Omental fat pad (tissue), 3 donors: ENCODE measurements at regions not wholly inside any gene's neighbourhood (a gene's known extent, or its start where the extent isn't known, plus 50 kb on each side); places are given as distances from the start of the nearest gene placed in this dataset.

Experiments used
- ATAC-seq: fragments of 150-250 bp; one replicate; pipeline ENCODE4 v1.9.1; 2016; ENCODE audit warnings: mild to moderate bottlenecking, moderate library complexity; ENCODE audit not compliant: low FRiP score
- DNase-seq: peaks from one replicate; pipeline ENCODE4 v3.0.0-alpha.2; 2019; ENCODE audit warnings: low spot score
- TF ChIP-seq, protein P1 (sequence below), 3 donors: fragments of 450-650 bp; IDR thresholded peaks; one replicate each; pipeline ENCODE4 v1.5.1; 2016 to 2017; ENCODE audit warnings: antibody characterized with exemption in 3 of 3, mild to moderate bottlenecking in 3 of 3, moderate library complexity in 2 of 3

DNA sequence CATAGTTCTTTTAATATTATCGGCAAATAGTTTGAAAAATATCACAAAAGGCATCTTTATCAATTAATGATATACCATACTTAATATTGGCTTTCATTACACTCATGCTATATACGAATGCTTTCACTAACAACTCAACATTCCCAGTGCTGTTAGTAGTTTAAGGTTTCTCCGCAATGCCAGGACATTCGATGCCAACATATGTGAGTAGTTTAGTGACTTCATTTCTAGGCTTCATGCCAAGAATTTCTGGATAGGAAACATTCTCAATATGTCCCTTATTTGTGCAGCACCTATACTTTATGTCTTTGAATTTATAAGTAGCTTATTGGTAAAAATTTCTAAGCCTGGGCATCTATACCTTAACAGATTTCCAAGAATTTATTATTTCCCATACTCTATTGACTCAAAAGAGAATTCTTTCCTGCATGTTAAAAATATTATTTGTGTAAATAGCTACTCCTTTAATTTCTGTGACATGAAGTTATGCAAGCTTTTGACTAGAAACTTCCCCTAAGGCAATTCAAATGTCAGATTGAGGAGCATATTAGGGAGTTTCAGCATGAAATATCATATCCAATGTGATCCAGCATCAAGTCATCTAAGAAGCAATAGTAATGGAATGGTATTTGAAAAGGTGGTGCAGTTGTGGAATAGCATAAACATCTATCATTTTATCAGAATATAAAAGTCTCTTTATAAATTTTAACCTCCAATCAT lies 236.0 kb upstream of the STXBP5 start:
- no peak for ATAC-seq
- no peak for DNase-seq
- TF ChIP-seq, protein P1, sequence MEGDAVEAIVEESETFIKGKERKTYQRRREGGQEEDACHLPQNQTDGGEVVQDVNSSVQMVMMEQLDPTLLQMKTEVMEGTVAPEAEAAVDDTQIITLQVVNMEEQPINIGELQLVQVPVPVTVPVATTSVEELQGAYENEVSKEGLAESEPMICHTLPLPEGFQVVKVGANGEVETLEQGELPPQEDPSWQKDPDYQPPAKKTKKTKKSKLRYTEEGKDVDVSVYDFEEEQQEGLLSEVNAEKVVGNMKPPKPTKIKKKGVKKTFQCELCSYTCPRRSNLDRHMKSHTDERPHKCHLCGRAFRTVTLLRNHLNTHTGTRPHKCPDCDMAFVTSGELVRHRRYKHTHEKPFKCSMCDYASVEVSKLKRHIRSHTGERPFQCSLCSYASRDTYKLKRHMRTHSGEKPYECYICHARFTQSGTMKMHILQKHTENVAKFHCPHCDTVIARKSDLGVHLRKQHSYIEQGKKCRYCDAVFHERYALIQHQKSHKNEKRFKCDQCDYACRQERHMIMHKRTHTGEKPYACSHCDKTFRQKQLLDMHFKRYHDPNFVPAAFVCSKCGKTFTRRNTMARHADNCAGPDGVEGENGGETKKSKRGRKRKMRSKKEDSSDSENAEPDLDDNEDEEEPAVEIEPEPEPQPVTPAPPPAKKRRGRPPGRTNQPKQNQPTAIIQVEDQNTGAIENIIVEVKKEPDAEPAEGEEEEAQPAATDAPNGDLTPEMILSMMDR (IDR thresholded peaks at IDR 0.05) = no peak

DNA sequence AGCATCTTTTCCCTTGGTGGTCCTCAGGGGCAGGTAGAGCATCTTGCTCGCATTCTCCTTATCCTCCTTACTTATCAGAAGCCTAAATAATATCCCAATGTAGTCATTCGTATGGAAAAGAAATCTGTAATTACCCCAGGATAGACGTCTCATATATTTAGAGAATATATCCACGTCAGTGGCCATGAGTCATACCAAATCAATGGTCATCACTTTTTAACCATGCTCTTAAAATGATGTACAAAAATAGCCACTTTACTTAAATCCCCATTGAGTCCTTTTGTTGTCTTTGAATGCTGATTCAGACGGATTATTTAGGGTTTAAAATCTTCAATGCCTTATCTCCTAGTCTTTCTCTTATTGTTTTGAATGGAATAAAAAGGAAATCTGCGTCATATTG lies 231.7 kb upstream of the STXBP5 start:
- TF ChIP-seq, protein P1 (IDR thresholded peaks at IDR 0.05) = no peak
- ATAC-seq = no peak
- no peak for DNase-seq

DNA sequence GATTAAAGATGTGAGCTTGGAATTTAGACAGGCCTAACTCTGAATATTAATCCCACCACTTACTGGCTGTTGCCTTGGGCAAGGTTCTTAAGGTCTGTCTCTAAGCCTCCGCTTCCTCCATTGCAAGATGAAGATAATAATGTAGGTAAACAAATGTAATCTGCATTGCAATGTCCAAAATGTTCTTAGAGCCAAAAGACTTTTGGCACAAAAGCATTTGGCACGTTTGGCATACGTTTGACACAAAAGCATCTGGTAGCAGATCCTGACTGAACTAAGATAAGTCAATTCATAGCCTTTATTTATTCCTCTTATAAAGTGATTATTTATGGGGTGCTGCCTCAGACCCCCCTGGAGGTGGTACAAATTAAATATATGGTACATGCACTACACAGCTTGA lies 229.9 kb upstream of the STXBP5 start:
- DNase-seq = no peak
- TF ChIP-seq, protein P1 (IDR thresholded peaks at IDR 0.05) = no peak
- ATAC-seq = no peak

DNA sequence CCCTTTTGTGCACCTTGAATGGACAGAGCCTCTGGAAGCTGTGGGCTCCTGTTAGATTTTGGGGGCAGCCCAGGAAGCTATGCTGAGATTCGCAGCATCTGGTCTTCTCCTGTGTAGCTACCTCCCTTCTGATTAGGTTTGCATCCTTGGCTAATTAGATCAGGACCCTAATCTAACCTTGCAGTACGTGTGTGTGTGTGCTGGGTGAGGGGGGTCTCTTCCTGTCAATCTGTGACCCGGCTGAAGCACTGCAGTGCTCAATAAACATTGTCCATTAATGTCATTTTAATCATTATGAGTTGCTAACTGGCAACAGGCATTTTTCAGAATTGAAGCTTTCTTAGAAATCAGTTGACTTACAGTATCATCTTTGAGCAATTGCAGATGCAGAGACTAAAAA lies 229.1 kb upstream of the STXBP5 start:
- ATAC-seq (no peak), DNase-seq (no peak)
- TF ChIP-seq, protein P1 (IDR thresholded peaks at IDR 0.05) = no peak

DNA sequence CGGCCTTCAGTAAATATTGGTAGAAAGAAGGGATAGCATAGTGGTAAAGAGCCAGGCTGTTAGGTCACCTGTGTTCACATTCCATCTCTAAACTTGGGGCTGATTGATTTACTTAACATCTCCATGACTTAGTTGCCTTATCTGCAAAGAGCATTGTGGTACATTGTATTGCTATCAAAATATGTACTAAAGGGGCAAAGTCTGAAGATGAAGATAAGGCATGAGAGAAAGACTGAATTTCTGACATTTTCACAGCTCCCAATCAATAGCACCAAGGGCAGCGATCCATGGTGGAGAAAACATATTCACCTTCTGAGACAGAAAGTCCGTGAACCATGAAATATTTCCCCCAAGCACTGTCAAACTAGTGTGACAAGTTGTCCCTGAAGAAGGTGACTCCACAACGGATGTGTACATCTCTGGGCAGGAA lies 223.3 kb upstream of the STXBP5 start:
- DNase-seq (no peak), ATAC-seq (no peak)
- TF ChIP-seq, protein P1 (IDR thresholded peaks at IDR 0.05) = no peak

DNA sequence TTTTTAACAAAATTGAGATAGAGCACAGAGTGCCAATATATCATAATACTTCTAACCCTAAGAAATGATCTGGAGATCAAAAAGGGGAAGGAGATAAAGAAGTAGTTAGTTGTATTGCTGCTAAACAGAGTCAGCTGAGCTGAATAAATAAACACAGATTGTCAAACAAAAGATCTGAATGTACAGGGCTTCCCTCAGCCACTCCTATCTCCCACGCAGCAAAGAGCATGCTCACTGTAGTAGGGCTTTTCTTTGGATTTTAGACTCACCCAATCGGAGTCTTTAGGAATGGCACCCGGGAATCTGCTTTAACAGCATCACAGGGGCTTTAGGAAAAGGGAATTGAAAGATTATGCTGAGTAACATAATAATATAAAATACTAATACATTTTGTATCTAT lies 222.2 kb upstream of the STXBP5 start:
- no peak for ATAC-seq
- TF ChIP-seq, protein P1 (IDR thresholded peaks at IDR 0.05) = no peak
- DNase-seq = no peak

DNA sequence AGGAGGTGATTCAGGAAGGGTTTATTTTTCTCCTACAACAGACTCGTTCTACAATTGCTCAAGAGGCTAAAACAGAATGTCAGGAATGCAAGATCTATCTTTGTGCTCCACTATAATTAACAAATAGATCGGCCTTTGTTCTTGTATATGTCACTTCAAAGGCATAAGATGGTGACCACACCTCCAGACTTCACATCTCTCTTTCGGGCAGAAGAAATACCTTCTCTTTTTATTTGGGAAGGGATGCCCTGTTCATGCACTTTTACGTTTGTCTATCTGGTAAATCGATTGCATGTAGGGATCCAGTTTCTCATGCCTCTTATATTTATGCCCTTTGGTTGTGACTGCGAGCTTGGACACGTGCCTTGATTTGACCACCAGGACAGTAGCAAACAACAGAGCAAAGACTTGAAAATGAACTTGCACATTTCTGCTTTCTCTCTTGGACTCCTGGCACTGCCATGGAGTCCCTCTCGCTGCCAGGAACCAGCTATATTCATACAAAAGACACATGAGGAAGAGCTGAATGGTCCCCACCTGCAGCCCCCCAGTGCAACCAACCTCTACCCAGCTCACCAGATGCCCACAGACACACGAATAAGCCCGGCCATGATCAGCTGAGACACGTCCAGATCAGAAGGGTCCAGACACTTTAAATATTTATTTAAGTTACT lies 219.8 kb upstream of the STXBP5 start:
- ATAC-seq (no peak), DNase-seq (no peak)
- TF ChIP-seq, protein P1 (IDR thresholded peaks at IDR 0.05) = no peak
